HG03280 (cell line): ENCODE measurements at regions not wholly inside any gene's neighbourhood (a gene's known extent, or its start where the extent isn't known, plus 50 kb on each side); places are given as distances from the start of the nearest gene placed in this dataset.

ENCODE experiments used
- ATAC-seq: cut with Tn5 transposase; IDR thresholded peaks from one replicate; pipeline ENCODE4 v1.9.1; 2021; ENCODE audit warnings: mild to moderate bottlenecking, moderate library complexity; ENCODE audit not compliant: unreplicated experiment

GRCh38 chr11:95495706-95496105, 264.7 kb upstream of the SESN3 start:
- no peak for ATAC-seq

GRCh38 chr11:95494856-95495255, 263.9 kb upstream of the SESN3 start:
- no peak for ATAC-seq

GRCh38 chr11:95494167-95494566, 263.2 kb upstream of the SESN3 start:
- no peak for ATAC-seq

GRCh38 chr11:95490625-95491024, 259.6 kb upstream of the SESN3 start:
- ATAC-seq, result no peak

GRCh38 chr11:95487938-95488337, 256.9 kb upstream of the SESN3 start:
- ATAC-seq, result no peak

GRCh38 chr11:95487391-95487790, 256.4 kb upstream of the SESN3 start:
- ATAC-seq, result peak; percentile 100

GRCh38 chr11:95486979-95487378, 256.0 kb upstream of the SESN3 start:
- no peak for ATAC-seq

GRCh38 chr11:95486466-95486865, 255.5 kb upstream of the SESN3 start:
- ATAC-seq, result no peak

- ATAC-seq, result no peak
Measured at GRCh38 chr11:95485115-95485900, 254.3 kb upstream of the SESN3 start.

- no peak for ATAC-seq
Measured at GRCh38 chr11:95483339-95483738, 252.3 kb upstream of the SESN3 start.

- no peak for ATAC-seq
Measured at GRCh38 chr11:95478003-95478402, 247.0 kb upstream of the SESN3 start.

GRCh38 chr11:95469258-95469657, 238.3 kb upstream of the SESN3 start:
- ATAC-seq, result no peak

- no peak for ATAC-seq
Measured at GRCh38 chr11:95466416-95466815, 235.4 kb upstream of the SESN3 start.

- no peak for ATAC-seq
Measured at GRCh38 chr11:95465887-95466286, 234.9 kb upstream of the SESN3 start.

GRCh38 chr11:95461858-95462257, 230.9 kb upstream of the SESN3 start:
- ATAC-seq, result no peak

GRCh38 chr11:95461348-95461747, 230.3 kb upstream of the SESN3 start:
- no peak for ATAC-seq

GRCh38 chr11:95459291-95460042, 228.5 kb upstream of the SESN3 start:
- ATAC-seq, result no peak

GRCh38 chr11:95456714-95457491, 225.9 kb upstream of the SESN3 start:
- no peak for ATAC-seq

- ATAC-seq, result peak; percentile 56
Measured at GRCh38 chr11:95455228-95455970, 224.4 kb upstream of the SESN3 start.

- no peak for ATAC-seq
Measured at GRCh38 chr11:95453616-95454171, 222.7 kb upstream of the SESN3 start.

- no peak for ATAC-seq
Measured at GRCh38 chr11:95451682-95452081, 220.7 kb upstream of the SESN3 start.
